ENCODE measurements at regions not wholly inside any gene's neighbourhood (a gene's known extent, or its start where the extent isn't known, plus 50 kb on each side); places are given as distances from the start of the nearest gene placed in this dataset.

- TF ChIP-seq CTCF (conservative IDR thresholded peaks at IDR 0.05; ENCODE audit: low read depth in 2 of 2): no peak
- no peak for TF ChIP-seq EZH2 (IDR thresholded peaks at IDR 0.05; ENCODE audit: low read depth, unreplicated experiment)
- no peak for TF ChIP-seq POLR2AphosphoS5 (IDR thresholded peaks at IDR 0.05; ENCODE audit: low read depth)
Measured at GRCh38 chr2:104654811-104655210, 199.1 kb upstream of the POU3F3 start.
